DOHH2 (cell line): ENCODE measurements at regions not wholly inside any gene's neighbourhood (a gene's known extent, or its start where the extent isn't known, plus 50 kb on each side); places are given as distances from the start of the nearest gene placed in this dataset.

ENCODE experiments used
- EZH2phosphoT487 ChIP-seq: fragments of 200-600 bp; sonication (generic); IDR thresholded peaks from 2 replicates; pipeline ENCODE4 v1.6.1; 2017; ENCODE audit warnings: borderline replicate concordance, mild to moderate bottlenecking, antibody characterized with exemption, low read length, moderate library complexity, mixed read lengths
- TF ChIP-seq, protein P1 (sequence below): fragments of 200-600 bp; sonication (generic); IDR thresholded peaks from one replicate; pipeline ENCODE4 v1.5.1; 2014; ENCODE audit warnings: antibody characterized with exemption, mild to moderate bottlenecking, low read depth, low read length; ENCODE audit not compliant: poor library complexity, severe bottlenecking

DNA sequence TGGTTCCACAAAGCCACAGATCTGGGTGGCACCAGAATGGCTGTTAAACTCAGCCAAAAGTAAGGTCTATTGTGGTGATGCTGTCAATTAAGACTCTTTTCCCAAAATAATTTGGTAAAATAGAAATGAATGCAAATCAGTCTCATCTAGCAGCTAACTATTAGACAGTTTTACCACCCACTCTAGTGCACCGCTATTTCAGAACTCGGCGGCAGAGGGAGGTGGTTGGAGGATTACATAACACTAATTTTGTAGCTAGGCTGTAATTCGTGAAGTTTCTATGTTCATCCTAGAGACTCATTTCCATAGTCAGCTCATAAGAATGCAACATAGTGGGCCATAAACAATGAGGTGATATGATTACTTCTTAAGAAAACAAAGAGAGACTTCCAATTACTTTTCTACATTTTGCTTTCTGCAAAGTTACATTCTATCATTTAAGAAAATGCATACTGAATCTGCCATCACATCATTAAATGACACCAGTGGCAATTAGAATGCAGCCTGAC, 413.8 kb downstream of the FBXO15 start:
- TF ChIP-seq, protein P1, sequence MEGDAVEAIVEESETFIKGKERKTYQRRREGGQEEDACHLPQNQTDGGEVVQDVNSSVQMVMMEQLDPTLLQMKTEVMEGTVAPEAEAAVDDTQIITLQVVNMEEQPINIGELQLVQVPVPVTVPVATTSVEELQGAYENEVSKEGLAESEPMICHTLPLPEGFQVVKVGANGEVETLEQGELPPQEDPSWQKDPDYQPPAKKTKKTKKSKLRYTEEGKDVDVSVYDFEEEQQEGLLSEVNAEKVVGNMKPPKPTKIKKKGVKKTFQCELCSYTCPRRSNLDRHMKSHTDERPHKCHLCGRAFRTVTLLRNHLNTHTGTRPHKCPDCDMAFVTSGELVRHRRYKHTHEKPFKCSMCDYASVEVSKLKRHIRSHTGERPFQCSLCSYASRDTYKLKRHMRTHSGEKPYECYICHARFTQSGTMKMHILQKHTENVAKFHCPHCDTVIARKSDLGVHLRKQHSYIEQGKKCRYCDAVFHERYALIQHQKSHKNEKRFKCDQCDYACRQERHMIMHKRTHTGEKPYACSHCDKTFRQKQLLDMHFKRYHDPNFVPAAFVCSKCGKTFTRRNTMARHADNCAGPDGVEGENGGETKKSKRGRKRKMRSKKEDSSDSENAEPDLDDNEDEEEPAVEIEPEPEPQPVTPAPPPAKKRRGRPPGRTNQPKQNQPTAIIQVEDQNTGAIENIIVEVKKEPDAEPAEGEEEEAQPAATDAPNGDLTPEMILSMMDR: no peak
- TF ChIP-seq EZH2phosphoT487: no peak
